ENCODE measurements at regions not wholly inside any gene's neighbourhood (a gene's known extent, or its start where the extent isn't known, plus 50 kb on each side); places are given as distances from the start of the nearest gene placed in this dataset.

DNA sequence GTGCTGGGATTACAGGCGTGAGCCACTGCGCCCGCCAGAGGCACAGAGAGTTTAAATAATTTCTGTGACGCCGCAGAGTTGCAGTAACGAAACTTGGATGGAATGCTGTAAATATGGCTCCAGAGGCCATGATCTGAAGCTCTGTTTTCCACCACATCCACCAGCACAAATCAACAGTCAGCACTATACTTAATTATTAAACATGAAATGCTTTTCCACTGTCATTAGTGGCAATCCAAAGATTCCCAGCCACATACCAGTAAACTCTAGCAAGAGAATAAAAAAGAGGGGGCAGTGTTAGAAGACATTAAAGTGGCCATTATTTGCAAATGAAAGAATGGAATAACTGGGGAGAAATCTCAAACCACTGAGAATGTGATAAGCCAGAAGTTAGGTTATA lies 242.5 kb downstream of the DIRAS2 start:
- Histone ChIP-seq H2BK120ac (ENCODE audit: low read depth, low read length) (no peak overlapping the region), H3K4me1 (ENCODE audit: control insufficient read depth in 2 of 2, insufficient read depth in 1 of 2, low read depth in 1 of 2, low read length in 2 of 2) (no peaks in the 10 kb centered on the region), H3K4me3 (ENCODE audit: low read length in 2 of 2) (no peak overlapping the region), H3K79me1 (ENCODE audit: low read depth, low read length) (no peaks in the 10 kb centered on the region), H3K14ac (ENCODE audit: low read length) (no peak overlapping the region), H3K9me3 (replicated peaks in 1 of 2; ENCODE audit: control insufficient read depth in 2 of 2, insufficient read depth in 1 of 2, low read depth in 1 of 2, low read length in 2 of 2) (no peaks in the 10 kb centered on the region), H3K36me3 (replicated peaks in 1 of 2; ENCODE audit: control insufficient read depth in 2 of 2, insufficient read depth in 2 of 2, low read length in 2 of 2) (no peaks in the 10 kb centered on the region), H2AFZ (ENCODE audit: low read length) (no peak overlapping the region), H4K91ac (ENCODE audit: low read depth, low read length, poor library complexity) (no peak overlapping the region), H2BK15ac (ENCODE audit: low read length) (no peak overlapping the region), H3K9ac (ENCODE audit: low read depth, low read length, poor library complexity) (no peak overlapping the region), H3K18ac (ENCODE audit: low read length) (no peak overlapping the region), H2AK5ac (ENCODE audit: low read depth, low read length) (no peak overlapping the region), H2BK12ac (ENCODE audit: low read length) (no peak overlapping the region), H3K27ac (replicated peaks; ENCODE audit: low read length) (no peak overlapping the region), H3K4ac (ENCODE audit: low read length) (no peak overlapping the region), H3K27me3 (ENCODE audit: control insufficient read depth in 3 of 3, insufficient read depth in 3 of 3, low read depth in 1 of 3, low read length in 3 of 3) (no peaks in the 10 kb centered on the region), H3K4me2 (ENCODE audit: insufficient read depth, low read length, poor library complexity, severe bottlenecking) (no peak overlapping the region), H4K8ac (ENCODE audit: low read depth, low read length) (no peak overlapping the region), H2BK5ac (ENCODE audit: low read length) (no peak overlapping the region), H3K23ac (ENCODE audit: low read depth, low read length, poor library complexity) (no peak overlapping the region)
- DNase-seq (ENCODE audit: low spot score) = no peak
- no CpG with 5 or more reads among the region's 6 CpGs for WGBS, 2 donors (ENCODE audit: extremely low coverage in 2 of 2, insufficient read length in 2 of 2, insufficient replicate concordance in 1 of 2)

DNA sequence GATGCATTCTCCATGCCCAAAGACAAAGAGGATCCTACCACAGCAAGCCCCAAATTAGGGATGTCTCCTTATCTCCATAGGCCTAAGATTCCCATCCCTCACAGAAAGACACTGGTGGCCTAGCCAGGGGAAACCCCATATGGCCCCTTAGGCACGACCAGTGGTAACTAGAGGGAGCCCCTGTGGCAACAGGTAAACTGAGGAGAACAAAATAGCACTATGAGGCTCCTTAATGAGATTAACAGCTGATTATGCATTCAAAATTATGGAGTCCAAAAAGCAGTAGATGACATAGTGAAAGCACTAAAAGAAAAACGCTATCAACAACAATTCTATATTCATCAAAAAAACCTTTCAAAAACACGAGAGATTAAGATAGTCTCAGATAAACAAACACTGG lies 234.0 kb downstream of the DIRAS2 start:
- Histone ChIP-seq H2AK5ac (ENCODE audit: low read depth, low read length) (no peak overlapping the region), H3K14ac (ENCODE audit: low read length) (no peak overlapping the region), H2BK120ac (ENCODE audit: low read depth, low read length) (no peak overlapping the region), H3K9me3 (replicated peaks in 1 of 2; ENCODE audit: control insufficient read depth in 2 of 2, insufficient read depth in 1 of 2, low read depth in 1 of 2, low read length in 2 of 2) (no peaks in the 10 kb centered on the region), H2BK12ac (ENCODE audit: low read length) (no peak overlapping the region), H3K27ac (replicated peaks; ENCODE audit: low read length) (no peak overlapping the region), H3K4me2 (ENCODE audit: insufficient read depth, low read length, poor library complexity, severe bottlenecking) (no peak overlapping the region), H4K91ac (ENCODE audit: low read depth, low read length, poor library complexity) (no peak overlapping the region), H3K4me1 (ENCODE audit: control insufficient read depth in 2 of 2, insufficient read depth in 1 of 2, low read depth in 1 of 2, low read length in 2 of 2) (peaks cover 0 to 2% of the 10 kb centered on the region in 2 donors), H3K4me3 (ENCODE audit: low read length in 2 of 2) (no peak overlapping the region), H3K9ac (ENCODE audit: low read depth, low read length, poor library complexity) (no peak overlapping the region), H3K79me1 (ENCODE audit: low read depth, low read length) (no peaks in the 10 kb centered on the region), H3K23ac (ENCODE audit: low read depth, low read length, poor library complexity) (no peak overlapping the region), H2BK15ac (ENCODE audit: low read length) (no peak overlapping the region), H3K36me3 (replicated peaks in 1 of 2; ENCODE audit: control insufficient read depth in 2 of 2, insufficient read depth in 2 of 2, low read length in 2 of 2) (no peaks in the 10 kb centered on the region), H3K4ac (ENCODE audit: low read length) (no peak overlapping the region), H3K27me3 (ENCODE audit: control insufficient read depth in 3 of 3, insufficient read depth in 3 of 3, low read depth in 1 of 3, low read length in 3 of 3) (no peaks in the 10 kb centered on the region), H2BK5ac (ENCODE audit: low read length) (no peak overlapping the region), H2AFZ (ENCODE audit: low read length) (no peak overlapping the region), H3K18ac (ENCODE audit: low read length) (no peak overlapping the region), H4K8ac (ENCODE audit: low read depth, low read length) (no peak overlapping the region)
- no peak for DNase-seq (ENCODE audit: low spot score)
- no CpG with 5 or more reads among the region's 3 CpGs for WGBS, 2 donors (ENCODE audit: extremely low coverage in 2 of 2, insufficient read length in 2 of 2, insufficient replicate concordance in 1 of 2)

DNA sequence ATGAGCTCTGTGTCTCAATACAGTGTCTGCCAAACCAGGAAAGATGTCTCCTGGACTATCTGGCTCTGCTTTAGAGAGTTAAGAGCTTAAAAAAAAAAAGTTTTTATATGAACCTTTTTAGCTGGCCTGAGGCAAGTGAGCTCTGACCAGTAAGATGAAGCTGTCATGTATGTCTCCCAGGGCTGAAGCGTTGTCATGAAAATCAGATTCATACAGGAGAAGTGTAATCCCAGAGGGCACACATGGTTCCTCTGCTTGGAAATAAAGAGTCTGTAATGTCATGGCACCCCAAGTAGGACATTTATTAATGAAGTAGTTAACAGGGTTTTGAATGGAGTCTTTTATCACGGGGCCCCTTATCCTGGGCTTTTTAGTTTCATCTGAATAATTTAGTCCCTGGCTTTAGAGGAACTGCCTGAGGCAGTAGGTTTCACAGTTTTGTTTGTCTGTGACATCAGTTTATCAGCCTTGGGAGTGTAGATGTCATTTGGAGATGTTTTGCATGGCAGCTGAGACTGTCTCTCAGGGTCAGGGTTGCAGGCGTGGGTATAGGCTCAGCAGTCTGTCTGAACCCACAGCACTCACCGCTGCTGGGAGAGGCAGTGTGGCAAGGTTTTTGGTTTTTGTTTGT lies 223.3 kb downstream of the DIRAS2 start:
- H3K36me3 ChIP-seq (replicated peaks in 1 of 2; ENCODE audit: control insufficient read depth in 2 of 2, insufficient read depth in 2 of 2, low read length in 2 of 2) = no peaks in the 10 kb centered on the region
- H2AFZ ChIP-seq (ENCODE audit: low read length) = no peak overlapping the region
- no peak overlapping the region for H4K91ac ChIP-seq (ENCODE audit: low read depth, low read length, poor library complexity)
- no peak overlapping the region for H2BK5ac ChIP-seq (ENCODE audit: low read length)
- WGBS, 2 donors (ENCODE audit: extremely low coverage in 2 of 2, insufficient read length in 2 of 2, insufficient replicate concordance in 1 of 2) = no CpG with 5 or more reads among the region's 4 CpGs
- H4K8ac ChIP-seq (ENCODE audit: low read depth, low read length) = no peak overlapping the region
- no peak for DNase-seq (ENCODE audit: low spot score)
- H3K79me1 ChIP-seq (ENCODE audit: low read depth, low read length) = no peaks in the 10 kb centered on the region
- H3K27me3 ChIP-seq (ENCODE audit: control insufficient read depth in 3 of 3, insufficient read depth in 3 of 3, low read depth in 1 of 3, low read length in 3 of 3) = no peaks in the 10 kb centered on the region
- H3K4me3 ChIP-seq (ENCODE audit: low read length in 2 of 2) = no peak overlapping the region
- no peak overlapping the region for H2BK12ac ChIP-seq (ENCODE audit: low read length)
- H3K4me2 ChIP-seq (ENCODE audit: insufficient read depth, low read length, poor library complexity, severe bottlenecking) = no peak overlapping the region
- H3K9ac ChIP-seq (ENCODE audit: low read depth, low read length, poor library complexity) = no peak overlapping the region
- no peaks in the 10 kb centered on the region for H3K9me3 ChIP-seq (replicated peaks in 1 of 2; ENCODE audit: control insufficient read depth in 2 of 2, insufficient read depth in 1 of 2, low read depth in 1 of 2, low read length in 2 of 2)
- no peak overlapping the region for H3K27ac ChIP-seq (replicated peaks; ENCODE audit: low read length)
- no peak overlapping the region for H2AK5ac ChIP-seq (ENCODE audit: low read depth, low read length)
- no peak overlapping the region for H2BK15ac ChIP-seq (ENCODE audit: low read length)
- H3K18ac ChIP-seq (ENCODE audit: low read length) = peak overlapping the region; percentile 44
- H3K14ac ChIP-seq (ENCODE audit: low read length) = no peak overlapping the region
- no peak overlapping the region for H3K23ac ChIP-seq (ENCODE audit: low read depth, low read length, poor library complexity)
- no peak overlapping the region for H2BK120ac ChIP-seq (ENCODE audit: low read depth, low read length)
- no peak overlapping the region for H3K4ac ChIP-seq (ENCODE audit: low read length)
- peaks cover 0 to 6% of the 10 kb centered on the region in 2 donors for H3K4me1 ChIP-seq (ENCODE audit: control insufficient read depth in 2 of 2, insufficient read depth in 1 of 2, low read depth in 1 of 2, low read length in 2 of 2)

- no peak overlapping the region for H4K8ac ChIP-seq (ENCODE audit: low read depth, low read length)
- WGBS, 2 donors (ENCODE audit: extremely low coverage in 2 of 2, insufficient read length in 2 of 2, insufficient replicate concordance in 1 of 2) = no CpG with 5 or more reads among the region's 3 CpGs
These were observed 222.4 kb downstream of the DIRAS2 start for GRCh38 chr9:90420211-90420610.

More at GRCh38 chr9:90420211-90420610, 222.4 kb downstream of the DIRAS2 start:
- Histone ChIP-seq H3K36me3 (replicated peaks in 1 of 2; ENCODE audit: control insufficient read depth in 2 of 2, insufficient read depth in 2 of 2, low read length in 2 of 2) (no peaks in the 10 kb centered on the region), H4K91ac (ENCODE audit: low read depth, low read length, poor library complexity) (no peak overlapping the region), H3K23ac (ENCODE audit: low read depth, low read length, poor library complexity) (no peak overlapping the region), H3K4me3 (ENCODE audit: low read length in 2 of 2) (no peak overlapping the region), H3K79me1 (ENCODE audit: low read depth, low read length) (no peaks in the 10 kb centered on the region), H3K4ac (ENCODE audit: low read length) (no peak overlapping the region), H2BK15ac (ENCODE audit: low read length) (no peak overlapping the region), H3K27ac (replicated peaks; ENCODE audit: low read length) (no peak overlapping the region), H3K14ac (ENCODE audit: low read length) (no peak overlapping the region), H2BK120ac (ENCODE audit: low read depth, low read length) (no peak overlapping the region), H3K9me3 (replicated peaks in 1 of 2; ENCODE audit: control insufficient read depth in 2 of 2, insufficient read depth in 1 of 2, low read depth in 1 of 2, low read length in 2 of 2) (no peaks in the 10 kb centered on the region), H2BK12ac (ENCODE audit: low read length) (no peak overlapping the region), H2AK5ac (ENCODE audit: low read depth, low read length) (no peak overlapping the region), H3K27me3 (ENCODE audit: control insufficient read depth in 3 of 3, insufficient read depth in 3 of 3, low read depth in 1 of 3, low read length in 3 of 3) (no peaks in the 10 kb centered on the region), H2BK5ac (ENCODE audit: low read length) (no peak overlapping the region), H2AFZ (ENCODE audit: low read length) (no peak overlapping the region), H3K9ac (ENCODE audit: low read depth, low read length, poor library complexity) (no peak overlapping the region), H3K4me1 (ENCODE audit: control insufficient read depth in 2 of 2, insufficient read depth in 1 of 2, low read depth in 1 of 2, low read length in 2 of 2) (peaks cover 0 to 6% of the 10 kb centered on the region in 2 donors), H3K18ac (ENCODE audit: low read length) (no peak overlapping the region), H3K4me2 (ENCODE audit: insufficient read depth, low read length, poor library complexity, severe bottlenecking) (no peak overlapping the region)
- no peak for DNase-seq (ENCODE audit: low spot score)

Data from neuronal stem cell (in vitro differentiated cells).